ENCODE measurements at regions not wholly inside any gene's neighbourhood (a gene's known extent, or its start where the extent isn't known, plus 50 kb on each side); places are given as distances from the start of the nearest gene placed in this dataset.
"Not testable (repeated sequence)": the region's sequence is repeated elsewhere in the genome, so short reads cannot be mapped to it uniquely, and the experiment has no call there.

DNA sequence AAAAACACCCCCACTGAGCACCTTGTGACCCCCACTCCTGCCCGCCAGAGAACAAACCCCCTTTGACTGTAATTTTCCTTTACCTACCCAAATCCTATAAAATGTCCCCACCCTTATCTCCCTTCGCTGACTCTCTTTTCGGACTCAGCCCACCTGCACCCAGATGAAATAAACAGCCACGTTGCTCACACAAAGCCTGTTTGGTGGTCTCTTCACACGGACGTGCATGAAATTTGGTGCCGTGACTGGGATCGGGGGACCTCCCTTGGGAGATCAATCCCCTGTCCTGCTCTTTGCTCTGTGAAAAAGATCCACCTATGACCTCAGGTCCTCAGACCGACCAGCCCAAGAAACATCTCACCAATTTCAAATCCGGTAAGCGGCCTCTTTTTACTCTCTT lies 419.8 kb downstream of the MAFB start:
- TF ChIP-seq, protein P1, sequence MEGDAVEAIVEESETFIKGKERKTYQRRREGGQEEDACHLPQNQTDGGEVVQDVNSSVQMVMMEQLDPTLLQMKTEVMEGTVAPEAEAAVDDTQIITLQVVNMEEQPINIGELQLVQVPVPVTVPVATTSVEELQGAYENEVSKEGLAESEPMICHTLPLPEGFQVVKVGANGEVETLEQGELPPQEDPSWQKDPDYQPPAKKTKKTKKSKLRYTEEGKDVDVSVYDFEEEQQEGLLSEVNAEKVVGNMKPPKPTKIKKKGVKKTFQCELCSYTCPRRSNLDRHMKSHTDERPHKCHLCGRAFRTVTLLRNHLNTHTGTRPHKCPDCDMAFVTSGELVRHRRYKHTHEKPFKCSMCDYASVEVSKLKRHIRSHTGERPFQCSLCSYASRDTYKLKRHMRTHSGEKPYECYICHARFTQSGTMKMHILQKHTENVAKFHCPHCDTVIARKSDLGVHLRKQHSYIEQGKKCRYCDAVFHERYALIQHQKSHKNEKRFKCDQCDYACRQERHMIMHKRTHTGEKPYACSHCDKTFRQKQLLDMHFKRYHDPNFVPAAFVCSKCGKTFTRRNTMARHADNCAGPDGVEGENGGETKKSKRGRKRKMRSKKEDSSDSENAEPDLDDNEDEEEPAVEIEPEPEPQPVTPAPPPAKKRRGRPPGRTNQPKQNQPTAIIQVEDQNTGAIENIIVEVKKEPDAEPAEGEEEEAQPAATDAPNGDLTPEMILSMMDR (conservative IDR thresholded peaks at IDR 0.05) = not testable (repeated sequence)
- not testable (repeated sequence) for TF ChIP-seq EZH2 (IDR thresholded peaks at IDR 0.05; ENCODE audit: low read depth)
